WTC11 (cell line): ENCODE measurements at regions not wholly inside any gene's neighbourhood (a gene's known extent, or its start where the extent isn't known, plus 50 kb on each side); places are given as distances from the start of the nearest gene placed in this dataset.
A peak's percentile ranks its signal among the peaks of the same experiment; 100 is the strongest.

ENCODE experiments used
- ATAC-seq: fragments of 200-7000 bp; cut with Tn5 transposase; 2 replicates; pipeline ENCODE4 v1.10.0; 2021; ENCODE audit warnings: mild to moderate bottlenecking, moderate library complexity
- CTCF ChIA-PET: fragments of 300-600 bp; sonication (Branson Sonifier 250); formaldehyde crosslinking; loops from one replicate; lab custom pipeline; 2021; ENCODE audit warnings: antibody characterized with exemption; lab: Charles Lee
- POLR2A ChIA-PET: fragments of 350-600 bp; sonication (Branson Sonifier 250); formaldehyde crosslinking; loops from one replicate; lab custom pipeline; 2021; ENCODE audit warnings: antibody characterized with exemption; lab: Charles Lee
- DNase-seq: peaks from one replicate; pipeline ENCODE4 v3.0.0; 2021; ENCODE audit warnings: low spot score
- H3K27ac Mint-ChIP-seq: 2 replicates; pipeline ENCODE4 v1.8.0; 2021; ENCODE audit warnings: mixed read lengths
- H3K27me3 Mint-ChIP-seq: 2 replicates; pipeline ENCODE4 v1.8.0; 2021; ENCODE audit warnings: low read depth, mild to moderate bottlenecking, moderate library complexity, mixed read lengths
- H3K36me3 Mint-ChIP-seq: 2 replicates; pipeline ENCODE4 v1.8.0; 2021; ENCODE audit warnings: mixed read lengths
- H3K4me1 Mint-ChIP-seq: 2 replicates; pipeline ENCODE4 v1.8.0; 2022; ENCODE audit warnings: mixed read lengths
- H3K4me3 Mint-ChIP-seq: 2 replicates; pipeline ENCODE4 v1.8.0; 2021; ENCODE audit warnings: mild to moderate bottlenecking, moderate library complexity, mixed read lengths
- H3K9me3 Mint-ChIP-seq: 2 replicates; pipeline ENCODE4 v1.8.0; 2021; ENCODE audit warnings: mixed read lengths
- ESRRA ChIP-seq: sonication (generic); formaldehyde crosslinking; IDR thresholded peaks from 2 replicates; pipeline ENCODE4 v1.8.1; 2022; ENCODE audit warnings: mild to moderate bottlenecking, missing genetic modification reagents, borderline replicate concordance
- FOXK1 ChIP-seq: sonication (generic); formaldehyde crosslinking; IDR thresholded peaks from 2 replicates; pipeline ENCODE4 v1.8.0; 2022; ENCODE audit warnings: mild to moderate bottlenecking, moderate library complexity, missing genetic modification reagents
- JUN ChIP-seq: sonication (generic); formaldehyde crosslinking; IDR thresholded peaks from 2 replicates; pipeline ENCODE4 v1.8.0; 2023; ENCODE audit warnings: mild to moderate bottlenecking, missing genetic modification reagents
- MYBL2 ChIP-seq: sonication (generic); formaldehyde crosslinking; IDR thresholded peaks from 2 replicates; pipeline ENCODE4 v1.8.1; 2023; ENCODE audit warnings: mild to moderate bottlenecking, moderate library complexity, missing genetic modification reagents
- NFE2L1 ChIP-seq: sonication (generic); formaldehyde crosslinking; IDR thresholded peaks from 2 replicates; pipeline ENCODE4 v1.8.1; 2023; ENCODE audit warnings: missing genetic modification reagents
- NR2C2 ChIP-seq: sonication (generic); formaldehyde crosslinking; IDR thresholded peaks from 2 replicates; pipeline ENCODE4 v1.8.0; 2022; ENCODE audit warnings: mild to moderate bottlenecking, missing genetic modification reagents
- PRRX2 ChIP-seq: fragments of 250-450 bp; sonication (Bioruptor Pico); IDR thresholded peaks from 2 replicates; pipeline ENCODE4 v1.8.0; 2021; ENCODE audit warnings: mild to moderate bottlenecking
- SMAD4 ChIP-seq: sonication (generic); formaldehyde crosslinking; IDR thresholded peaks from 2 replicates; pipeline ENCODE4 v1.8.0; 2022; ENCODE audit warnings: mild to moderate bottlenecking, missing genetic modification reagents
- TCF7 ChIP-seq: sonication (generic); formaldehyde crosslinking; IDR thresholded peaks from 2 replicates; pipeline ENCODE4 v1.8.0; 2022; ENCODE audit warnings: mild to moderate bottlenecking, low read depth, missing genetic modification reagents, moderate library complexity
- ZNF138 ChIP-seq: sonication (generic); formaldehyde crosslinking; conservative IDR thresholded peaks from 2 replicates; pipeline ENCODE4 v1.8.1; 2022; ENCODE audit warnings: mild to moderate bottlenecking, moderate library complexity, missing genetic modification reagents
- ZNF219 ChIP-seq: sonication (generic); formaldehyde crosslinking; IDR thresholded peaks from 2 replicates; pipeline ENCODE4 v1.8.0; 2023; ENCODE audit warnings: missing genetic modification reagents, mild to moderate bottlenecking, borderline replicate concordance
- ZNF263 ChIP-seq: sonication (generic); formaldehyde crosslinking; IDR thresholded peaks from 2 replicates; pipeline ENCODE4 v1.8.1; 2022; ENCODE audit warnings: low read depth, mild to moderate bottlenecking, moderate library complexity, missing genetic modification reagents
- TF ChIP-seq, protein P1 (sequence below): sonication (generic); formaldehyde crosslinking; IDR thresholded peaks from 2 replicates; pipeline ENCODE4 v1.8.0; 2023; ENCODE audit warnings: missing genetic modification reagents, mild to moderate bottlenecking, borderline replicate concordance
- TF ChIP-seq, protein P2 (sequence below): sonication (generic); formaldehyde crosslinking; IDR thresholded peaks from 2 replicates; pipeline ENCODE4 v1.8.1; 2022; ENCODE audit warnings: mild to moderate bottlenecking, moderate library complexity, missing genetic modification reagents
- TF ChIP-seq, protein P3 (sequence below): sonication (generic); formaldehyde crosslinking; IDR thresholded peaks from 2 replicates; pipeline ENCODE4 v1.8.1; 2022; ENCODE audit warnings: mild to moderate bottlenecking, missing genetic modification reagents, moderate library complexity, borderline replicate concordance
- TF ChIP-seq, protein P4 (sequence below): fragments of 250-450 bp; sonication (Bioruptor Pico); IDR thresholded peaks from 2 replicates; pipeline ENCODE4 v1.9.0; 2021; ENCODE audit warnings: mild to moderate bottlenecking
- TF ChIP-seq, protein P5 (sequence below): sonication (generic); formaldehyde crosslinking; IDR thresholded peaks from 2 replicates; pipeline ENCODE4 v1.8.1; 2023; ENCODE audit warnings: mild to moderate bottlenecking, missing genetic modification reagents

DNA sequence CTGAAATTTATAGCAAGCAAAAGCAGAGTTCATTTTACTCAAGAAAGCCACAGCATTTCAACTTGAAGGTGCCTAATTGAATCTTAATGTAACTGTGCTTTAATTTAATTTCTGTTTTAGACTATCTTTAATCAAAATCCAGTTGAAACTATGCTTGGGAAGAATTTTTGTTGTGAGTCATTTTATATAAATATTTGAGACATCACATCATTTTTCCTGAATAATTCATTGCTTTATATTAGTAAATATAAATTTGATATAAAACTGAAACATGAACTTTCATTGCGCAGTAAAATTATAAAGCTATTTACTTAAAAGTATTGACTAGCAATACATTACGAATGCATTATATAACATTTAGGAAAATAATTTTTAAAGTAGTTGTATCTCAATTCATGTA, 1937.1 kb upstream of the CDH9 start (continued):
- TF ChIP-seq, protein P1, sequence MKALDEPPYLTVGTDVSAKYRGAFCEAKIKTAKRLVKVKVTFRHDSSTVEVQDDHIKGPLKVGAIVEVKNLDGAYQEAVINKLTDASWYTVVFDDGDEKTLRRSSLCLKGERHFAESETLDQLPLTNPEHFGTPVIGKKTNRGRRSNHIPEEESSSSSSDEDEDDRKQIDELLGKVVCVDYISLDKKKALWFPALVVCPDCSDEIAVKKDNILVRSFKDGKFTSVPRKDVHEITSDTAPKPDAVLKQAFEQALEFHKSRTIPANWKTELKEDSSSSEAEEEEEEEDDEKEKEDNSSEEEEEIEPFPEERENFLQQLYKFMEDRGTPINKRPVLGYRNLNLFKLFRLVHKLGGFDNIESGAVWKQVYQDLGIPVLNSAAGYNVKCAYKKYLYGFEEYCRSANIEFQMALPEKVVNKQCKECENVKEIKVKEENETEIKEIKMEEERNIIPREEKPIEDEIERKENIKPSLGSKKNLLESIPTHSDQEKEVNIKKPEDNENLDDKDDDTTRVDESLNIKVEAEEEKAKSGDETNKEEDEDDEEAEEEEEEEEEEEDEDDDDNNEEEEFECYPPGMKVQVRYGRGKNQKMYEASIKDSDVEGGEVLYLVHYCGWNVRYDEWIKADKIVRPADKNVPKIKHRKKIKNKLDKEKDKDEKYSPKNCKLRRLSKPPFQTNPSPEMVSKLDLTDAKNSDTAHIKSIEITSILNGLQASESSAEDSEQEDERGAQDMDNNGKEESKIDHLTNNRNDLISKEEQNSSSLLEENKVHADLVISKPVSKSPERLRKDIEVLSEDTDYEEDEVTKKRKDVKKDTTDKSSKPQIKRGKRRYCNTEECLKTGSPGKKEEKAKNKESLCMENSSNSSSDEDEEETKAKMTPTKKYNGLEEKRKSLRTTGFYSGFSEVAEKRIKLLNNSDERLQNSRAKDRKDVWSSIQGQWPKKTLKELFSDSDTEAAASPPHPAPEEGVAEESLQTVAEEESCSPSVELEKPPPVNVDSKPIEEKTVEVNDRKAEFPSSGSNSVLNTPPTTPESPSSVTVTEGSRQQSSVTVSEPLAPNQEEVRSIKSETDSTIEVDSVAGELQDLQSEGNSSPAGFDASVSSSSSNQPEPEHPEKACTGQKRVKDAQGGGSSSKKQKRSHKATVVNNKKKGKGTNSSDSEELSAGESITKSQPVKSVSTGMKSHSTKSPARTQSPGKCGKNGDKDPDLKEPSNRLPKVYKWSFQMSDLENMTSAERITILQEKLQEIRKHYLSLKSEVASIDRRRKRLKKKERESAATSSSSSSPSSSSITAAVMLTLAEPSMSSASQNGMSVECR (CRISPR knock-in tag), result no peak

DNA sequence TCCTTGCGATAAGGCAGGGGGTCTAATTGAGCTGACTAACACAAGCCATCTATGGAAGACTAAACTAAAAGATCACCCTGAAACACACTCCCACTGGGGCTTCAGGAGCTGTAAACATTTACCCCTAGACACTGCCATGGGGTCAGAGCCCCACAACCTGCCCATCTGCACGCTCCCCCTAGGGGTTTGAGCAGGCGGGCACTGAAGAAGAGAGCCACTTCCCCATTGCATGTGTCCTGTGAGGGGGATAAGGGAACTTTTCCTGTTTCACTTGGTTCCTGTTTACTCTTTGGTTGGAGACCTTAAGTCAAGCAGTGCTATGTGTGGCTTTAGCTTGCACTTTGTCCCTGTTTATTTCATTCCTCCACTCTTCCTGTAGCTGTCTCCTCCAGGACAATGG, 1929.5 kb upstream of the CDH9 start:
- POLR2A ChIA-PET, result no interaction called here
- Mint-ChIP-seq H3K9me3 (peaks cover 16% of the 10 kb centered on the region), H3K27me3 (no peaks in the 10 kb centered on the region), H3K4me1 (no peaks in the 10 kb centered on the region), H3K27ac (no peak overlapping the region), H3K36me3 (0 out of 2 replicates have a peak, but pooled peaks cover 3% of the 10 kb centered on the region), H3K4me3 (no peak overlapping the region)
- DNase-seq, result peak; percentile 16
- no peak for TF ChIP-seq FOXK1 (CRISPR knock-in tag)
- TF ChIP-seq ZNF138 (CRISPR knock-in tag), result no peak
- TF ChIP-seq ZNF219 (CRISPR knock-in tag), result no peak
- TF ChIP-seq, protein P2, sequence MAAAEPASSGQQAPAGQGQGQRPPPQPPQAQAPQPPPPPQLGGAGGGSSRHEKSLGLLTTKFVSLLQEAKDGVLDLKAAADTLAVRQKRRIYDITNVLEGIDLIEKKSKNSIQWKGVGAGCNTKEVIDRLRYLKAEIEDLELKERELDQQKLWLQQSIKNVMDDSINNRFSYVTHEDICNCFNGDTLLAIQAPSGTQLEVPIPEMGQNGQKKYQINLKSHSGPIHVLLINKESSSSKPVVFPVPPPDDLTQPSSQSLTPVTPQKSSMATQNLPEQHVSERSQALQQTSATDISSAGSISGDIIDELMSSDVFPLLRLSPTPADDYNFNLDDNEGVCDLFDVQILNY (CRISPR knock-in tag), result no peak
- TF ChIP-seq, protein P3, sequence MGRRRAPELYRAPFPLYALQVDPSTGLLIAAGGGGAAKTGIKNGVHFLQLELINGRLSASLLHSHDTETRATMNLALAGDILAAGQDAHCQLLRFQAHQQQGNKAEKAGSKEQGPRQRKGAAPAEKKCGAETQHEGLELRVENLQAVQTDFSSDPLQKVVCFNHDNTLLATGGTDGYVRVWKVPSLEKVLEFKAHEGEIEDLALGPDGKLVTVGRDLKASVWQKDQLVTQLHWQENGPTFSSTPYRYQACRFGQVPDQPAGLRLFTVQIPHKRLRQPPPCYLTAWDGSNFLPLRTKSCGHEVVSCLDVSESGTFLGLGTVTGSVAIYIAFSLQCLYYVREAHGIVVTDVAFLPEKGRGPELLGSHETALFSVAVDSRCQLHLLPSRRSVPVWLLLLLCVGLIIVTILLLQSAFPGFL (CRISPR knock-in tag), result no peak
- ATAC-seq, result peak; percentile 83
- CTCF ChIA-PET, result no interaction called here

DNA sequence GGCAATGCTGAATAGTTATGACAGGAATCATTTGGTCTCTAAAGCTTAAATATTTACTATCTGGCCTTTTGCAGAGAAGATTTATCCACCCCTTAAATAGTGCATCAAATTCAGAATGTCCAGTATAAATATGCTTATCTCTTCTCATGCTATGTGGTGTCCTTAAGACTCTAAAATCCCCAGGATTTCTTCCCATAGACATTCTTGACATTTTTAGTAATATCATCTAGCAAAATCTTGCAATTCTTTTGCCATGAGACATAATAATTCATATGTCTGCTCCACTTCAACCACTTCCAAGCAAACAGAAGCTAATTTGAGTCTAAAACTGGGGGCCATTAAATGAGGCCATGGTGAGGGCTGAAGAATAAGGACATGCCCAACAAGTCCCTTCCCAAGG, 1923.4 kb upstream of the CDH9 start:
- no peak for ATAC-seq
- peaks cover 10% of the 10 kb centered on the region for H3K9me3 Mint-ChIP-seq
- POLR2A ChIA-PET, result no interaction called here
- no peak for DNase-seq
- H3K27me3 Mint-ChIP-seq, result no peaks in the 10 kb centered on the region
- CTCF ChIA-PET, result no interaction called here
- H3K4me1 Mint-ChIP-seq, result no peaks in the 10 kb centered on the region
- no peak overlapping the region for H3K4me3 Mint-ChIP-seq
- no peak overlapping the region for H3K27ac Mint-ChIP-seq
- TF ChIP-seq, protein P4, sequence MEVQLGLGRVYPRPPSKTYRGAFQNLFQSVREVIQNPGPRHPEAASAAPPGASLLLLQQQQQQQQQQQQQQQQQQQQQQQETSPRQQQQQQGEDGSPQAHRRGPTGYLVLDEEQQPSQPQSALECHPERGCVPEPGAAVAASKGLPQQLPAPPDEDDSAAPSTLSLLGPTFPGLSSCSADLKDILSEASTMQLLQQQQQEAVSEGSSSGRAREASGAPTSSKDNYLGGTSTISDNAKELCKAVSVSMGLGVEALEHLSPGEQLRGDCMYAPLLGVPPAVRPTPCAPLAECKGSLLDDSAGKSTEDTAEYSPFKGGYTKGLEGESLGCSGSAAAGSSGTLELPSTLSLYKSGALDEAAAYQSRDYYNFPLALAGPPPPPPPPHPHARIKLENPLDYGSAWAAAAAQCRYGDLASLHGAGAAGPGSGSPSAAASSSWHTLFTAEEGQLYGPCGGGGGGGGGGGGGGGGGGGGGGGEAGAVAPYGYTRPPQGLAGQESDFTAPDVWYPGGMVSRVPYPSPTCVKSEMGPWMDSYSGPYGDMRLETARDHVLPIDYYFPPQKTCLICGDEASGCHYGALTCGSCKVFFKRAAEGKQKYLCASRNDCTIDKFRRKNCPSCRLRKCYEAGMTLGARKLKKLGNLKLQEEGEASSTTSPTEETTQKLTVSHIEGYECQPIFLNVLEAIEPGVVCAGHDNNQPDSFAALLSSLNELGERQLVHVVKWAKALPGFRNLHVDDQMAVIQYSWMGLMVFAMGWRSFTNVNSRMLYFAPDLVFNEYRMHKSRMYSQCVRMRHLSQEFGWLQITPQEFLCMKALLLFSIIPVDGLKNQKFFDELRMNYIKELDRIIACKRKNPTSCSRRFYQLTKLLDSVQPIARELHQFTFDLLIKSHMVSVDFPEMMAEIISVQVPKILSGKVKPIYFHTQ (CRISPR knock-in tag), result no peak
- TF ChIP-seq PRRX2 (CRISPR knock-in tag), result no peak
- no peak for TF ChIP-seq NFE2L1 (CRISPR knock-in tag)
- no peak for TF ChIP-seq SMAD4 (CRISPR knock-in tag)
- no peak for TF ChIP-seq TCF7 (CRISPR knock-in tag)
- no peak for TF ChIP-seq JUN (CRISPR knock-in tag)
- TF ChIP-seq NR2C2 (CRISPR knock-in tag), result no peak
- TF ChIP-seq ZNF138 (CRISPR knock-in tag), result no peak
- no peak for TF ChIP-seq MYBL2 (CRISPR knock-in tag)
- TF ChIP-seq, protein P5, sequence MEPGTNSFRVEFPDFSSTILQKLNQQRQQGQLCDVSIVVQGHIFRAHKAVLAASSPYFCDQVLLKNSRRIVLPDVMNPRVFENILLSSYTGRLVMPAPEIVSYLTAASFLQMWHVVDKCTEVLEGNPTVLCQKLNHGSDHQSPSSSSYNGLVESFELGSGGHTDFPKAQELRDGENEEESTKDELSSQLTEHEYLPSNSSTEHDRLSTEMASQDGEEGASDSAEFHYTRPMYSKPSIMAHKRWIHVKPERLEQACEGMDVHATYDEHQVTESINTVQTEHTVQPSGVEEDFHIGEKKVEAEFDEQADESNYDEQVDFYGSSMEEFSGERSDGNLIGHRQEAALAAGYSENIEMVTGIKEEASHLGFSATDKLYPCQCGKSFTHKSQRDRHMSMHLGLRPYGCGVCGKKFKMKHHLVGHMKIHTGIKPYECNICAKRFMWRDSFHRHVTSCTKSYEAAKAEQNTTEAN, result no peak
- no peak for TF ChIP-seq ESRRA (CRISPR knock-in tag)
- TF ChIP-seq ZNF263 (CRISPR knock-in tag), result no peak
- no peaks in the 10 kb centered on the region for H3K36me3 Mint-ChIP-seq
